GM18502 (cell line): ENCODE measurements at regions not wholly inside any gene's neighbourhood (a gene's known extent, or its start where the extent isn't known, plus 50 kb on each side); places are given as distances from the start of the nearest gene placed in this dataset.
"Not testable (repeated sequence)": the region's sequence is repeated elsewhere in the genome, so short reads cannot be mapped to it uniquely, and the experiment has no call there.

Experiments
- ATAC-seq: cut with Tn5 transposase; IDR thresholded peaks from one replicate; pipeline ENCODE4 v1.9.1; 2021; ENCODE audit warnings: mild to moderate bottlenecking; ENCODE audit not compliant: unreplicated experiment, poor library complexity

- ATAC-seq = no peak
Observed at GRCh38 chr7:49643321-49643720, 130.1 kb upstream of the VWC2 start.

GRCh38 chr7:49643736-49644135 lies 129.7 kb upstream of the VWC2 start:
- ATAC-seq = no peak

GRCh38 chr7:49644396-49645166 lies 128.9 kb upstream of the VWC2 start:
- no peak for ATAC-seq

DNA sequence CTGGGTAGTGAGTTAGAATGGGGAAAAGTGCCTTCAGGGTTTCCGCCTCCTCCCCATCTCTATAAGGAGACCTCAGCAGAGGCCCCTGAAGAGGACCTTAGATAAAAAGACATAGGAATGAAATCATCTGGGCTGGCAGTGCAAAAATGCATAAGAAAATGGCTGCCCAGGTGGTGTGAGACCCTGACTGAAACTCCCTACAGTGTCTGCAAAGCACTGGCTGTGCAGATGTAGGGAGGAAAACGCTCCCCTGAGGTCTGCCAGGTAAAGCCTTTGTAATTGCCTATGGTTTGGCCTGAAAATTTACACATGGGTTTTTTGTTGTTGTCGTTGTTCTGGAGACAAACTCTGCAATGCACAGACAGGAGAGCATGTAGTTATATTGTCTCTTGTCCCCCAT lies 128.1 kb upstream of the VWC2 start:
- no peak for ATAC-seq

GRCh38 chr7:49660170-49660783 lies 113.2 kb upstream of the VWC2 start:
- ATAC-seq = no peak

GRCh38 chr7:49660976-49661375 lies 112.5 kb upstream of the VWC2 start:
- no peak for ATAC-seq

DNA sequence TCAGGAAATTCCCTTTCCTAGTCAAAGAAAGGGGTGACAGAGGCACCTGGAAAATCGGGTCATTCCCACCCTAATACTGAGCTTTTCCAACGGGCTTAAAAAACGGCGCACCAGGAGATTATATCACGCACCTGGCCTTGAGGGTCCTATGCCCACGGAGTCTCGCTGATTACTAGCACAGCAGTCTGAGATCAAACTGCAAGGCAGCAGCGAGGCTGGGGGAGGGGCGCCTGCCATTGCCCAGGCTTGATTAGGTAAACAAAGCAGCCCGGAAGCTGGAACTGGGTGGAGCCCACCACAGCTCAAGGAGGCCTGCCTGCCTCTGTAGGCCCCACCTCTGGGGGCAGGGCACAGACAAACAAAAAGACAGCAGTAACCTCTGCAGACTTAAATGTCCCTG lies 107.5 kb upstream of the VWC2 start:
- not testable (repeated sequence) for ATAC-seq

- no peak for ATAC-seq
Observed at GRCh38 chr7:49666764-49667163, 106.7 kb upstream of the VWC2 start.

- no peak for ATAC-seq
Observed at GRCh38 chr7:49669285-49669684, 104.2 kb upstream of the VWC2 start.

GRCh38 chr7:49669692-49670260 lies 103.7 kb upstream of the VWC2 start:
- no peak for ATAC-seq

DNA sequence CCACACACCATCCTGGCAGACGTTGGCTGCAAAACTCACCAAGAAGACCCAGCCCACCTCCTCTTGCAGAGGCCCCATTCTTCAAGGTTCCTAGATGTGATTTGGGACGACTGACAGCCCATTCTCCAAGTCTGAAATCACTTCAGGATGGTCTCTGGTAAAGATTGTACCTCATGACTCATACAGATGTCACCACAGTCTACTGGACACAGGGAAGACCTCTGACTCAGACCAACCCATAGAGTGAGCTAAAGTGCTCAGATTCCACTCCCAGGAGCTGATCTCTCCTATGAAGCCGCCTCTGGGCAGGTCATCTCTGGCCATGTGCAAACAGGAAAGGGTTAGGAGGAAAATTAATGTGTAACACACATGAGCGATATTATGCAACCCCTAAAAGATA lies 102.4 kb upstream of the VWC2 start:
- no peak for ATAC-seq

DNA sequence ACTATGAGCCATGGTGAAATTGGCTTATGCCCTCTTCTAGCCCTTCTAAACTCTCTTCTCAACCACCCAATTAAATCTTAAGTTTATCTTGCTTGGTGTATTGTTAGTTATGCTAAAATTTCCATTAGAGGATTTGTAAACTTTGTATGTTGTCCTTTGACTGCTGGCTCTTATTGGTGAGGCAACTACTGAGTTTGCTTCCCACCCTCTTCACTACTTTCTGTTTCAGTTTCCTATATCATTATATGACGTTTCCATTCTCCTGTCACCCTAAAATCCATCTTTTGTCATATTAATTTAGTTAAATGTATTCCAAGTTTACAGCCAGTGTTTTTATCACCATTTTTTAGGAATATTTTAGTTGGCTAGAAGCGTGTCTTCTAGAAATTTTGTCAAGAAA lies 80.9 kb upstream of the VWC2 start:
- ATAC-seq = no peak

- ATAC-seq = no peak
Observed at GRCh38 chr7:49695971-49696370, 77.5 kb upstream of the VWC2 start.

DNA sequence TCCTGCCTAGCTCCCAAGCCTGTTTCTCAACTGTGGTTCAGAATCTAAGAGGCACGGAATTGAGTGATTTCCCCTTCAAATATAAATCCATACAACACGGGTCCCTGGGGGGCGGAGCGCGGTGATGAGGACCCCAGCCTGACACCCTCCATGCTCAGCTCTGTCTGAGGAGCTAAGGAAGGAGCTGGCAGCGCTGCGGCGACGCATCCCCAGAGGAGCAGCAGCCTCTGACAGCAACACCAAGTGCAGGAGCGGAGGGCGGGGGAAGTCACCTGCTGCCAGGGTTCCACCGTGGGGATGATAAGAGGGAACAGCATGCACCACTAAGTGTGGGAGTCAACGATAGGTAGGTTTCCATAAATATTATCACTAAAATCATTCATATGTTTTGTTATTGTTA lies 72.6 kb upstream of the VWC2 start:
- ATAC-seq = no peak

- no peak for ATAC-seq
Observed at GRCh38 chr7:49702099-49702498, 71.3 kb upstream of the VWC2 start.

- no peak for ATAC-seq
Observed at GRCh38 chr7:49703337-49703736, 70.1 kb upstream of the VWC2 start.

GRCh38 chr7:49703881-49704280 lies 69.6 kb upstream of the VWC2 start:
- no peak for ATAC-seq

DNA sequence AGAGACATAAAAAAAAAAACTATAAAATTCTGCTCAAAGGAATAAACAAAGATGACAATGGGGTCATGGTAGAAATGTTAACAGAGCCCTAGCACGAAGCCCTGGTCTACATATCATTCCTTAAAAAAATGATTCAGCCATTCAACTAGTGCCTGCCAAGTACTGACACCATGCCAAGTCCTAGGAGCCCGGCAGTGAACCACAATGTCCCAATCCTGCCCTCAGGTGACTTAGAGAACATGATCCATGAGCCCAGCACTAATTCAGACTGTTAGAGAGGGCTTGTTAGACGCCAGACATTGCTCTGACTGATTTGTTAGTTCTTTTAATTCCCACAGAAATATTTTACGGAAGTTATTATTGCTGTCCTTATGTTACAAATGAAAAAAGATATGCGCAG lies 67.3 kb upstream of the VWC2 start:
- no peak for ATAC-seq

DNA sequence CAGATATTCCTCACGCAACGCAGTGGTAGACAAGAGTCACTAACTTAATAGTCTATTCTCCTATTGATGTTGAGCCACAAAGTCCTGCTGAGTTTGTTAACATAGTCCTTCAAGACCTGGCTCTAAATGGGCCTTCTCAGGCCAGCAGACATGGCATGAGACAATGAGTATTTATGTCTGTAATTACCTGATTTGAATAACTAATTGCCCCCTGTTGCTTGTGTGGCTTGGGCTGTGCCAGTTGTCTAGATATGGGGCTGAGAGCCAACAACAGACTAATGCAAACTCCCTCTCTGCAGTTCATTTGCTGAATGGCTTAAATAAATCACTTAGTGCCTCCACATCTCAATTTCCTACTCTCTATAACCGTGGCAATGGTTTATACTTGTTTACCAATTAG lies 65.5 kb upstream of the VWC2 start:
- ATAC-seq = no peak

- ATAC-seq = no peak
Observed at GRCh38 chr7:49708590-49708989, 64.8 kb upstream of the VWC2 start.

DNA sequence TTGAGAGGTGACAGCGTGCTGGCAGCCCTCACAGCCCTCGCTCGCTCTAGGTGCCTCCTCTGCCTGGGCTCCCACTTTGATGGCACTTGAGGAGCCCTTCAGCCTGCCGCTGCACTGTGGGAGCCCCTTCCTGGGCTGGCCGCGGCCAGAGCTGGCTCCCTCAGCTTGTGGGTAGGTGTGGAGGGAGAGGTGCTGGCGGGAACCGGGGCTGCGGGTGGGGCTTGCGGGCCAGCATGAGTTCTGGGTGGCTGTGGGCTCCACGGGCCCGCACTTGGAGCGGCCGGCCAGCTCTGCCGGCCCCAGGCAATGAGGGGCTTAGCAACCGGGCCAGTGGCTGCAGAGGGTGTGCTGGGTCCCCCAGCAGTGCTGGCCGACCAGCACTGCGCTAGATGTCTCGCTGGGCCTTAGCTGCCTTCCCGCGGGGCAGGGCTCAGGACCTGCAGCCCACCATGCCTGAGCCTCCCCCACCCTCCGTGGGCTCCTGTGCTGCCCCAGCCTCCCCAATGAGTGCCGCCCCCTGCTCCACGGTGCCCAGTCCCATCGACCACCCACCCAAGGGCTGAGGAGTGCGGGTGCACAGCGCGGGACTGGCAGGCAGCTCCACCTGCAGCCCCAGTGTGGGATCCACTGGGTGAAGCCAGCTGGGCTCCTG lies 62.2 kb upstream of the VWC2 start:
- ATAC-seq = not testable (repeated sequence)
